GM23248 (cell line): ENCODE measurements at regions not wholly inside any gene's neighbourhood (a gene's known extent, or its start where the extent isn't known, plus 50 kb on each side); places are given as distances from the start of the nearest gene placed in this dataset.

Source experiments
- DNase-seq: peaks from one replicate; pipeline ENCODE4 v3.0.0-alpha.2; 2015
- H2AFZ ChIP-seq: fragments of 200-600 bp; sonication (generic); 2 replicates; pipeline ENCODE4 v1.6.1; 2016; ENCODE audit warnings: antibody characterized with exemption
- H3F3A ChIP-seq: fragments of 200-600 bp; sonication (generic); 2 replicates; pipeline ENCODE4 v1.6.1; 2016; ENCODE audit warnings: mild to moderate bottlenecking, antibody characterized with exemption, mixed run types; ENCODE audit not compliant: insufficient read depth
- H3K27ac ChIP-seq: fragments of 200-600 bp; sonication (generic); 2 replicates; pipeline ENCODE4 v1.5.1; 2016; ENCODE audit warnings: mild to moderate bottlenecking
- H3K27me3 ChIP-seq: fragments of 200-600 bp; sonication (generic); replicated peaks from 2 replicates; pipeline ENCODE4 v1.6.1; 2016; ENCODE audit warnings: mild to moderate bottlenecking; ENCODE audit not compliant: insufficient read depth
- H3K36me3 ChIP-seq: fragments of 200-600 bp; sonication (generic); 2 replicates; pipeline ENCODE4 v1.6.1; 2016; ENCODE audit warnings: low read depth, mild to moderate bottlenecking
- H3K4me1 ChIP-seq: fragments of 200-600 bp; sonication (generic); 2 replicates; pipeline ENCODE4 v1.6.1; 2016; ENCODE audit warnings: mild to moderate bottlenecking; ENCODE audit not compliant: insufficient read depth
- H3K4me2 ChIP-seq: fragments of 200-600 bp; sonication (generic); one replicate; pipeline ENCODE4 v1.6.1; 2016; ENCODE audit warnings: mild to moderate bottlenecking; ENCODE audit not compliant: unreplicated experiment
- H3K4me3 ChIP-seq: fragments of 200-600 bp; sonication (generic); 2 replicates; pipeline ENCODE4 v1.5.1; 2016; ENCODE audit warnings: mild to moderate bottlenecking
- H3K79me2 ChIP-seq: fragments of 200-600 bp; sonication (generic); 2 replicates; pipeline ENCODE4 v1.6.1; 2016; ENCODE audit warnings: mild to moderate bottlenecking; ENCODE audit not compliant: insufficient read depth
- H3K9ac ChIP-seq: fragments of 200-600 bp; sonication (generic); 2 replicates; pipeline ENCODE4 v1.6.1; 2016; ENCODE audit warnings: mild to moderate bottlenecking
- H3K9me2 ChIP-seq: fragments of 200-600 bp; sonication (generic); 2 replicates; pipeline ENCODE4 v1.6.1; 2016; ENCODE audit warnings: mixed run types, mild to moderate bottlenecking, moderate library complexity; ENCODE audit not compliant: insufficient read depth
- H3K9me3 ChIP-seq: fragments of 200-600 bp; sonication (generic); one replicate; pipeline ENCODE4 v1.6.1; 2017; ENCODE audit warnings: low read depth
- H4K20me1 ChIP-seq: fragments of 200-600 bp; sonication (generic); 2 replicates; pipeline ENCODE4 v1.6.0; 2016; ENCODE audit not compliant: insufficient read depth
- EZH2 ChIP-seq: fragments of 200-600 bp; sonication (generic); IDR thresholded peaks from 2 replicates; pipeline ENCODE4 v1.6.1; 2018; ENCODE audit warnings: antibody characterized with exemption, mild to moderate bottlenecking; ENCODE audit not compliant: insufficient read depth, poor library complexity, severe bottlenecking
- EZH2phosphoT487 ChIP-seq: fragments of 200-600 bp; sonication (generic); IDR thresholded peaks from 2 replicates; pipeline ENCODE4 v1.6.1; 2018; ENCODE audit warnings: antibody characterized with exemption, moderate library complexity, mild to moderate bottlenecking, low read depth; ENCODE audit not compliant: insufficient read depth
- WGBS, 2 experiments: methylation state at CpG; one replicate each; pipeline ENCODE4 v1.1.6; 2015 to 2017; ENCODE audit warnings: low lambda C conversion rate in 2 of 2, low coverage in 1 of 2; ENCODE audit errors: missing lambda C conversion rate in 2 of 2; 5-methylcytosine and 5-hydroxymethylcytosine counted together
- in situ Hi-C: fragments of 300-500 bp; cut with MboI; formaldehyde crosslinking; loops from 2 replicates; pipeline ENCODE4 v1.15.0; 2020

GRCh38 chr5:28927559-28928326 lies 1889.4 kb upstream of the CDH9 start:
- H3K4me3 ChIP-seq: no peak overlapping the region
- no peaks in the 10 kb centered on the region for H4K20me1 ChIP-seq
- H3K79me2 ChIP-seq: no peaks in the 10 kb centered on the region
- H2AFZ ChIP-seq: no peak overlapping the region
- H3K9me3 ChIP-seq: no peaks in the 10 kb centered on the region
- no peak overlapping the region for H3K27ac ChIP-seq
- no peak for DNase-seq
- no peaks in the 10 kb centered on the region for H3K36me3 ChIP-seq
- in situ Hi-C loops: no loop called here
- no peak overlapping the region for H3K4me2 ChIP-seq
- no peaks in the 10 kb centered on the region for H3K27me3 ChIP-seq
- no peak overlapping the region for H3K9ac ChIP-seq
- H3K9me2 ChIP-seq: no peaks in the 10 kb centered on the region
- 70 to 74% methylated on average over 43 to 70 of the region's 71 CpGs for WGBS, 2 experiments
- no peaks in the 10 kb centered on the region for H3K4me1 ChIP-seq
- no peaks in the 10 kb centered on the region for H3F3A ChIP-seq
- TF ChIP-seq EZH2: no peak
- no peak for TF ChIP-seq EZH2phosphoT487

GRCh38 chr5:28926422-28926821 lies 1888.0 kb upstream of the CDH9 start:
- Histone ChIP-seq H3K9ac (no peak overlapping the region), H3K9me2 (no peaks in the 10 kb centered on the region), H3K27me3 (no peaks in the 10 kb centered on the region), H3K4me1 (no peaks in the 10 kb centered on the region), H3K27ac (no peak overlapping the region), H2AFZ (no peak overlapping the region), H3K79me2 (no peaks in the 10 kb centered on the region), H3K4me2 (no peak overlapping the region), H3F3A (no peaks in the 10 kb centered on the region), H3K9me3 (peaks cover 5% of the 10 kb centered on the region), H3K4me3 (no peak overlapping the region), H4K20me1 (no peaks in the 10 kb centered on the region), H3K36me3 (no peaks in the 10 kb centered on the region)
- TF ChIP-seq EZH2phosphoT487: no peak
- TF ChIP-seq EZH2: no peak
- in situ Hi-C loops: no loop called here
- DNase-seq: no peak
- 70 to 71% methylated on average over 13 to 17 of the region's 17 CpGs for WGBS, 2 experiments

GRCh38 chr5:28917631-28918030 lies 1879.2 kb upstream of the CDH9 start:
- TF ChIP-seq EZH2phosphoT487 (no peak), EZH2 (no peak)
- DNase-seq: no peak
- Histone ChIP-seq H3K4me3 (no peak overlapping the region), H4K20me1 (no peaks in the 10 kb centered on the region), H3K9me2 (no peaks in the 10 kb centered on the region), H3K9ac (no peak overlapping the region), H3K4me2 (no peak overlapping the region), H3K36me3 (no peaks in the 10 kb centered on the region), H3K27ac (no peak overlapping the region), H2AFZ (no peak overlapping the region), H3K9me3 (peaks cover 5% of the 10 kb centered on the region), H3K4me1 (no peaks in the 10 kb centered on the region), H3K27me3 (no peaks in the 10 kb centered on the region), H3K79me2 (no peaks in the 10 kb centered on the region), H3F3A (no peaks in the 10 kb centered on the region)
- 22 to 25% methylated on average over 2 of the region's 2 CpGs for WGBS, 2 experiments
- in situ Hi-C loops: no loop called here

GRCh38 chr5:28914297-28914696 lies 1875.9 kb upstream of the CDH9 start:
- TF ChIP-seq EZH2phosphoT487 (no peak), EZH2 (no peak)
- no peaks in the 10 kb centered on the region for H3K79me2 ChIP-seq
- H3F3A ChIP-seq: no peaks in the 10 kb centered on the region
- H3K4me2 ChIP-seq: no peak overlapping the region
- no peaks in the 10 kb centered on the region for H3K36me3 ChIP-seq
- 19 to 31% methylated on average over 2 of the region's 2 CpGs for WGBS, 2 experiments
- no peak overlapping the region for H2AFZ ChIP-seq
- H3K27ac ChIP-seq: no peak overlapping the region
- no peaks in the 10 kb centered on the region for H4K20me1 ChIP-seq
- H3K9ac ChIP-seq: no peak overlapping the region
- no peaks in the 10 kb centered on the region for H3K9me3 ChIP-seq
- no peaks in the 10 kb centered on the region for H3K9me2 ChIP-seq
- H3K4me1 ChIP-seq: no peaks in the 10 kb centered on the region
- no peaks in the 10 kb centered on the region for H3K27me3 ChIP-seq
- in situ Hi-C loops: no loop called here
- no peak for DNase-seq
- H3K4me3 ChIP-seq: no peak overlapping the region
